Panc1 (cell line): ENCODE measurements at regions not wholly inside any gene's neighbourhood (a gene's known extent, or its start where the extent isn't known, plus 50 kb on each side); places are given as distances from the start of the nearest gene placed in this dataset.

Experiments used
- ATAC-seq: fragments of 200-7000 bp; cut with Tn5 transposase; 2 replicates; pipeline ENCODE4 v1.9.1; 2020; ENCODE audit warnings: mild to moderate bottlenecking, moderate library complexity
- BruUV-seq: library from RNA; stranded (reverse); fragments of 400-500 nt; replicated peaks from 2 replicates; lab custom pipeline; 2021; lab: Mats Ljungman, UMichigan
- CTCF ChIA-PET: fragments of 300-600 bp; sonication (Branson Sonifier 250); formaldehyde crosslinking; loops from one replicate; lab custom pipeline; 2022; ENCODE audit warnings: antibody characterized with exemption; lab: Charles Lee
- POLR2A ChIA-PET: fragments of 300-600 bp; sonication (Branson Sonifier 250); formaldehyde crosslinking; loops from one replicate; lab custom pipeline; 2022; ENCODE audit warnings: antibody characterized with exemption; lab: Charles Lee
- DNase-seq: peaks from one replicate; pipeline ENCODE4 v3.0.0-alpha.2; 2010; ENCODE audit warnings: low read depth, low spot score
- H3K27ac ChIP-seq: 2 replicates; pipeline ENCODE4 v1.5.1; 2011; ENCODE audit warnings: mild to moderate bottlenecking, low read length, inconsistent platforms
- H3K27me3 ChIP-seq: fragments of 200-500 bp; sonication (Bioruptor generic); 2 replicates; pipeline ENCODE4 v1.6.0; 2014; ENCODE audit warnings: low read length, inconsistent platforms; ENCODE audit not compliant: control insufficient read depth, insufficient read depth
- H3K36me3 ChIP-seq: fragments of 200-500 bp; sonication (Bioruptor generic); 2 replicates; pipeline ENCODE4 v1.5.1; 2014; ENCODE audit warnings: inconsistent platforms, mild to moderate bottlenecking, low read length, moderate library complexity; ENCODE audit not compliant: control insufficient read depth, insufficient read depth
- H3K4me1 ChIP-seq: 2 replicates; pipeline ENCODE4 v1.5.1; 2011; ENCODE audit warnings: inconsistent platforms, mild to moderate bottlenecking, low read length, moderate library complexity; ENCODE audit not compliant: control insufficient read depth, insufficient read depth
- H3K4me3 ChIP-seq, 2 experiments: 2 replicates each; pipeline ENCODE4 v1.5.1; 2011 to 2012; ENCODE audit warnings: low read depth in 2 of 2, low read length in 2 of 2, mild to moderate bottlenecking in 2 of 2, inconsistent platforms in 1 of 2, moderate library complexity in 1 of 2
- H3K9me3 ChIP-seq: fragments of 200-500 bp; sonication (Bioruptor generic); 2 replicates; pipeline ENCODE4 v1.5.1; 2014; ENCODE audit warnings: low read depth, mild to moderate bottlenecking, inconsistent platforms, low read length, moderate library complexity; ENCODE audit not compliant: control insufficient read depth, insufficient read depth
- POLR2AphosphoS5 ChIP-seq: IDR thresholded peaks from 2 replicates; pipeline ENCODE4 v1.6.1; 2012; ENCODE audit warnings: mild to moderate bottlenecking, low read depth, low read length, moderate library complexity
- SIN3A ChIP-seq: IDR thresholded peaks from 2 replicates; pipeline ENCODE4 v1.6.1; 2012; ENCODE audit warnings: low read depth, mild to moderate bottlenecking, low read length, moderate library complexity, borderline replicate concordance; ENCODE audit not compliant: insufficient read depth
- TCF7L2 ChIP-seq: IDR thresholded peaks from 2 replicates; pipeline ENCODE4 v1.6.1; 2011; ENCODE audit warnings: mild to moderate bottlenecking, low read depth, low read length, inconsistent platforms
- in situ Hi-C: cut with HindIII; loops from 2 replicates; pipeline ENCODE4 v1.10.0; 2016; ENCODE audit warnings: low sequenced_read_pairs, low pct_unique_long_range_greater_than_20kb
- intact Hi-C: fragments of 100-400 bp; cut with micrococcal nuclease; formaldehyde crosslinking; loops from one replicate; pipeline ENCODE4 v1.10.0; 2022; ENCODE audit not compliant: unreplicated experiment
- TF ChIP-seq, protein P1 (sequence below): fragments of 450-650 bp; IDR thresholded peaks from 2 replicates; pipeline ENCODE4 v1.5.1; 2017; ENCODE audit warnings: mild to moderate bottlenecking
- TF ChIP-seq, protein P2 (sequence below), 2 experiments: IDR thresholded peaks; 2 replicates each; pipeline ENCODE4 v1.6.1; 2011 to 2012; ENCODE audit warnings: low read depth in 2 of 2, control low read depth in 1 of 2, low read length in 1 of 2, mild to moderate bottlenecking in 1 of 2, moderate library complexity in 1 of 2; ENCODE audit not compliant: insufficient read depth in 1 of 2

GRCh38 chr3:157805538-157805937 lies 300.7 kb downstream of the SHOX2 start:
- intact Hi-C loops (no loop called here), in situ Hi-C loops (no loop called here)
- ATAC-seq (no peak), DNase-seq (no peak)
- TF ChIP-seq TCF7L2 (no peak), POLR2AphosphoS5 (no peak), SIN3A (no peak)
- TF ChIP-seq, protein P1, sequence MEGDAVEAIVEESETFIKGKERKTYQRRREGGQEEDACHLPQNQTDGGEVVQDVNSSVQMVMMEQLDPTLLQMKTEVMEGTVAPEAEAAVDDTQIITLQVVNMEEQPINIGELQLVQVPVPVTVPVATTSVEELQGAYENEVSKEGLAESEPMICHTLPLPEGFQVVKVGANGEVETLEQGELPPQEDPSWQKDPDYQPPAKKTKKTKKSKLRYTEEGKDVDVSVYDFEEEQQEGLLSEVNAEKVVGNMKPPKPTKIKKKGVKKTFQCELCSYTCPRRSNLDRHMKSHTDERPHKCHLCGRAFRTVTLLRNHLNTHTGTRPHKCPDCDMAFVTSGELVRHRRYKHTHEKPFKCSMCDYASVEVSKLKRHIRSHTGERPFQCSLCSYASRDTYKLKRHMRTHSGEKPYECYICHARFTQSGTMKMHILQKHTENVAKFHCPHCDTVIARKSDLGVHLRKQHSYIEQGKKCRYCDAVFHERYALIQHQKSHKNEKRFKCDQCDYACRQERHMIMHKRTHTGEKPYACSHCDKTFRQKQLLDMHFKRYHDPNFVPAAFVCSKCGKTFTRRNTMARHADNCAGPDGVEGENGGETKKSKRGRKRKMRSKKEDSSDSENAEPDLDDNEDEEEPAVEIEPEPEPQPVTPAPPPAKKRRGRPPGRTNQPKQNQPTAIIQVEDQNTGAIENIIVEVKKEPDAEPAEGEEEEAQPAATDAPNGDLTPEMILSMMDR: no peak
- TF ChIP-seq, protein P2, sequence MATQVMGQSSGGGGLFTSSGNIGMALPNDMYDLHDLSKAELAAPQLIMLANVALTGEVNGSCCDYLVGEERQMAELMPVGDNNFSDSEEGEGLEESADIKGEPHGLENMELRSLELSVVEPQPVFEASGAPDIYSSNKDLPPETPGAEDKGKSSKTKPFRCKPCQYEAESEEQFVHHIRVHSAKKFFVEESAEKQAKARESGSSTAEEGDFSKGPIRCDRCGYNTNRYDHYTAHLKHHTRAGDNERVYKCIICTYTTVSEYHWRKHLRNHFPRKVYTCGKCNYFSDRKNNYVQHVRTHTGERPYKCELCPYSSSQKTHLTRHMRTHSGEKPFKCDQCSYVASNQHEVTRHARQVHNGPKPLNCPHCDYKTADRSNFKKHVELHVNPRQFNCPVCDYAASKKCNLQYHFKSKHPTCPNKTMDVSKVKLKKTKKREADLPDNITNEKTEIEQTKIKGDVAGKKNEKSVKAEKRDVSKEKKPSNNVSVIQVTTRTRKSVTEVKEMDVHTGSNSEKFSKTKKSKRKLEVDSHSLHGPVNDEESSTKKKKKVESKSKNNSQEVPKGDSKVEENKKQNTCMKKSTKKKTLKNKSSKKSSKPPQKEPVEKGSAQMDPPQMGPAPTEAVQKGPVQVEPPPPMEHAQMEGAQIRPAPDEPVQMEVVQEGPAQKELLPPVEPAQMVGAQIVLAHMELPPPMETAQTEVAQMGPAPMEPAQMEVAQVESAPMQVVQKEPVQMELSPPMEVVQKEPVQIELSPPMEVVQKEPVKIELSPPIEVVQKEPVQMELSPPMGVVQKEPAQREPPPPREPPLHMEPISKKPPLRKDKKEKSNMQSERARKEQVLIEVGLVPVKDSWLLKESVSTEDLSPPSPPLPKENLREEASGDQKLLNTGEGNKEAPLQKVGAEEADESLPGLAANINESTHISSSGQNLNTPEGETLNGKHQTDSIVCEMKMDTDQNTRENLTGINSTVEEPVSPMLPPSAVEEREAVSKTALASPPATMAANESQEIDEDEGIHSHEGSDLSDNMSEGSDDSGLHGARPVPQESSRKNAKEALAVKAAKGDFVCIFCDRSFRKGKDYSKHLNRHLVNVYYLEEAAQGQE (IDR thresholded peaks at IDR 0.05; ENCODE audit: insufficient read depth in 1 of 2, low read depth in 2 of 2, low read length in 1 of 2): no peak
- no peak overlapping the region for H3K4me3 ChIP-seq
- no peaks in the 10 kb centered on the region for H3K27me3 ChIP-seq
- H3K9me3 ChIP-seq: no peaks in the 10 kb centered on the region
- no TSS peak for BruUV-seq
- no peaks in the 10 kb centered on the region for H3K36me3 ChIP-seq
- no peaks in the 10 kb centered on the region for H3K4me1 ChIP-seq
- ChIA-PET POLR2A (no interaction called here), CTCF (no interaction called here)
- H3K27ac ChIP-seq: no peak overlapping the region

- intact Hi-C loops (no loop called here), in situ Hi-C loops (no loop called here)
- ATAC-seq: no peak
- H3K27ac ChIP-seq: no peak overlapping the region
- ChIA-PET CTCF (no interaction called here), POLR2A (no interaction called here)
- H3K4me3 ChIP-seq: no peak overlapping the region
- BruUV-seq: no TSS peak
- TF ChIP-seq SIN3A (no peak), POLR2AphosphoS5 (no peak), TCF7L2 (no peak)
- TF ChIP-seq, protein P1: no peak
- TF ChIP-seq, protein P2 (IDR thresholded peaks at IDR 0.05; ENCODE audit: insufficient read depth in 1 of 2, low read depth in 2 of 2, low read length in 1 of 2): no peak
- no peaks in the 10 kb centered on the region for H3K9me3 ChIP-seq
- no peaks in the 10 kb centered on the region for H3K27me3 ChIP-seq
- H3K4me1 ChIP-seq: no peaks in the 10 kb centered on the region
- DNase-seq: no peak
- no peaks in the 10 kb centered on the region; the same call in 1 of the 2 replicates for H3K36me3 ChIP-seq
Measured at GRCh38 chr3:157794771-157795170, 291.6 kb upstream of the VEPH1 start.
